Muscle of back (tissue), 3 donors: ENCODE measurements at regions not wholly inside any gene's neighbourhood (a gene's known extent, or its start where the extent isn't known, plus 50 kb on each side); places are given as distances from the start of the nearest gene placed in this dataset.

Experiments used
- DNase-seq, 3 donors: peaks; one replicate each; pipeline versions ENCODE4 v3.0.0 to v3.0.0-alpha.2; 2013

DNA sequence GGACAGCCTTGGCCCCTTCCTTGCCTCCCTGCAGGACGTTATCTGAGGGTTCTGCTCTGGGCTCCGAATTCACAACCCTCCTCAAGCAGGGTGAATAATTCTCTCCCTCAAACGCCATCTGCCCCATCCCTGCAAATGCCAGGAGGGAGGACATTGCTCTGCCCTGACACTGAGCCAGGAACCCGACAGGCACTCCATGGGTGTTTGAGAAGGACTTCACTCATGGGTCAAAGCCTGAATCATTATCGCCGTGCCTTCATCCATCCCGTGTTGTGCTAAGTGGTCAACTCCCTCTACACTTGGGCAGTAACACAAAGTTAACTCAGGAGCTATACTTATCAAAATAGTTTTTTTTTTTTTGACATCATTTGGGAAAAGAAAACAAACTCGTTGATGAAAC, 261.8 kb upstream of the IGF1R start:
- DNase-seq: peak in 1 of 3 donors; percentile 37

DNA sequence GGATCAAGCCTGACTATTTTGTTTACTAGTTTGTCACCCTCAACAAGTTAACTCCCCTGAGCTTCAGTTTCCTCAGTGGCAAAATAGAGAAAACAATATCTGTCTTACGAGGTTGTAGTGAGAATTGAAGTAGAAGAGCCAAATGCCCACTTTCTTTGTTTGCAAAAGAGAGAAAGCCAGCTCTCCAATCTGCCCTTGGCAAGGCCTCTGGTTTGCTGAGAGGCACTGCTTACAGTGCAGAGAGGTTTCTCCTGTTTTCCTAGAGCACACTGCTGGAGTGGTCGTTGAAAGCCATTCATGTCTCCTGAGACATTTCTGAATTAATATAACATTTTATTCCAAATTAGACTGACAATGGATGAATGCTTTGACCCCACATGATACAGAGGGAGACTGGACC, 260.5 kb upstream of the IGF1R start:
- peak in 1 of 3 donors; percentile 21 for DNase-seq

DNA sequence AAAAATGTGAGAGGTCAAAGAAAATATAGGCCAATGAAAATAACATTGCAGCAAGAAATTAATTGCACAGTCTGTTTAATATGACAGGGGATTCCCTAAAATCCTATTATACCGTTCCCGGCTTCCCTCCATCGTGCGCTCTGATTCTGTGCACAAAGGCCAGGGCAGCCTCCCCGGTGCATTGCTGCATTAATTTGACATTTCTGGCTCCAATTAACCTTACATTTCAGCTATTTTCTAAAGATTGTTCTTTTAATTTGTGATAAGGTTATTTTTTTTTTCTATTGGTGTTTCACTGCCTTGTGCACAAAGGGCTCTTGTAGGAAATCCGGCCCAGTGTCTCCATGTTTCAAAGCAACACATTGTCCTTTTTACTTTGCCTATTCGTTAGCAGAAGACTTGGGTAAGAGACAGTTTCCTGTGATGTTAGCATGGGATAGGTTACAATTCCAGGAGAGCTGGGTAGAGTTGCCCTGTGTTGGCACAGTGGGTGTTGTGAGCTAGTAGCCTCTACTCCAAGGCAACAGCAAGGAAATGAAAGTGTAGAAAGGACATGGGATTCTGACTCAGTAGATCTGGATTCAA, 257.3 kb upstream of the IGF1R start:
- DNase-seq: no peak

DNA sequence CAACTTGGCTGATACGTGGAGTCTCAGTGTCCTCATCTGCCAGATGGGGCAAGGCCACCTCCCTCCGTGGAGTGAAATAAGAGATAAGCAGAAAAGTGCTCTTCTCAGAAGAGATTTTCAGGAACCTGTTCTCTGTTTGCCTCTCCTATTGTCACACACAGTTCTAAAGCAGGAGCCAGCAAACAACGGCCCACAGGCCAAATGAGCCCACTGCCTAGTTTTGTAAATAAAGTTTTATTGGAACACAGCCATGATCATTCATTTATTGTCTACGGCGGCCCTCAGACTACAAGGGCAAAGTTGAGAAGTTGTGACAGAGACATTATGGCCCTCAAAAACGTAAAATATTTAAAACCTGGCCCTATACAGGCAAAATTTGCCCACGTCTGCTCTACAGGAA, 256.8 kb upstream of the IGF1R start:
- DNase-seq: no peak

DNA sequence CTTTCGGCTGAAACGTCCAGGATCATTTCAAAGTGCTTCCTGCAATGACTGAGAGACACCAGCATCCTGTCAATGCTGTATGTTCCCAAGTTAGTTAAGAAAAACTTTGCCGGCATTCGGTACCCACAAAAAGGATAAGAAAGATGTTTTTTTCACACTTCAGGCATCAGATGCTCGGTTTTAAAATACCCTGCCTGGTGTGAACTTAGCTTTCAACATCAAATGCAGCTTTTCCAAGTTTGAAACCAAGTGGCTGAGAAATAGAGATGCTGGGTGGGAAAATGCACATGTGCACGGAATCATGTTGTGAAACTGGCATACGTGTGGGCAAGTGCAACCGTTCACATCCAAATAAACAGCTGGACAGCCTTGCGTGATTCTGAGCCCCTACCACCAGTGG, 254.9 kb upstream of the IGF1R start:
- no peak for DNase-seq

DNA sequence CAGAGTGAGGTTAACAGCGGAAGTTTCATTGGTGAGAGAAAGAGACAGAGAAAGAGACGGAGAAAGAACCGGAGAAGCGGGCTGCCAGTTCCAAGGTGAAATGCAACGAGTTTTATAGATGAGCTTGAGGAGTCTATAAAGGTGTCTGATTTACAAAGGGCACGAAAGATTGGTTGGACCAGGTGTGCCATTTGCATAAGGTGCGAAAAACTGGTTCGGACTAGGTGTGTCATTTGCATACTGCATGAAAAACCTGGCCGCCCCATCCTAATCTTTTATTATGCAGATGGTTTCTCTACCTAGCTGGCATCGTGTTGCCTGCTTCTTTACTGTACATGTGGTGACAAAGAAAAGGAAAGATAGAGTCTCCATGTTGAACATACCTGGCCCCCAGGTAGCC, 253.8 kb upstream of the IGF1R start:
- no peak for DNase-seq

DNA sequence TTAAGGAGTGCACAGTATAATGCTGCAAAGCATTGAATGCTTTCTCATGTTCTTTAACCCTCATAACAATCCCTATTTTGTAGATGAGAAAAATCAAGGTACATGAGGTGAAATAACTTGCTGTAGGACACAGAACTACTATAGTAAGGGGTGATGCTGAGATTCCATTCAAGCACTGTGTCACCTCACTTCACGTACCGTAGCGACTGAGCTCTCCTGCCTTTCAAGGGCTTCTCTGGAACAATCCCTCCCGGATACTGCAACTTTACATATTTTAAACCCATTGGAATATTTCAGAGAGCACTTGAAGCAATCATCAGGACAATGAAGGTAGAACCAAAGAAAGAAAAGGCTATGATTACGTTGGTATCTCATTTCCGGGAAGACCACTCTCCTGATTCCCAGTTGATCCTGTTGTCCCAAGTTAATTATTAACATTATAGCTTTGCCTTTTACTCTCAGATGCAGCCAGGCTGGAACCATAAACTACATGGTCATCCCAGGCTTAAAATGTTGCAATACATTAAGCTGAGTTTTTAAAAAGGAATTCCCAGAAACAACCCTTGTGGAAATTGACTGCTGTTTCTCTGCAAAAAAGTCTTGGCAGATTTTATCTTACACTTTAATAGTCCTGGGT, 252.2 kb upstream of the IGF1R start:
- DNase-seq: no peak

DNA sequence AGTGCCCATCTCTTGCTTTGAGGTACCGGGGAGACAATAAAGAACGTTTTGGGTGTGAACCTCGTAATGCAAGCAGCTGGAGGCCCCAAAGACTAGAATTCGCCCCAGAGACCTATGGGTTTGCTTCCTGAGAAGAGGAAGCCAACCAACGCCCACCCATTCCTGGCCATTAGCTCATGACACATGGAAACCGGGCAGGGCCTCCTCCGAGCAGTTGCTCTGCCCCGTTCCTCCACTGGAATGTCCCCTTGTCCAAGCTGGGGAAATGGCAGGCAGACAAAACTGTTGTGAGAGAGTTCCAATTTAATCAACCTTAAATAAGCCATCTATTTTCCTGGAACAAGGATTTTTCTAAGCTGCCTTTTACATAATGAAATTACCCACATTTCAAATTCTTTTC, 250.9 kb upstream of the IGF1R start:
- no peak for DNase-seq

DNA sequence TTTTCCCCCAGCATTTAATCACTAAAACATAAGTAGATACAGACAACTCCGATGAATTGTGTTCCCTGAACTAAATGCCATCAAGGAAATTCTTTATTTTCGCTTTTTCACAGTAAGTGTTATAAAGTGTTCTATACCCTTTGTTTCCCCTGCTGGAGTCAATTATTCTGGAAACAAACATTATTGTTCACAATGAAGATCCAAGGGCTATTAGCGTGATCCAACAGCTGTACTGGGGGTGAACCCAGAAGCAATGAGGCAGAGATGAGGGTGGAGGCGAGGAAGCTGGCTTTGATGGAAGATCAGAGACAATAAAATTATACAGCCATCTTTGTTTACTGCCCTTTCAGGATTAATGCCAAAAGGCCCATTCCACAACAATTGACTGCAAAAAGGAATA, 250.3 kb upstream of the IGF1R start:
- no peak for DNase-seq

DNA sequence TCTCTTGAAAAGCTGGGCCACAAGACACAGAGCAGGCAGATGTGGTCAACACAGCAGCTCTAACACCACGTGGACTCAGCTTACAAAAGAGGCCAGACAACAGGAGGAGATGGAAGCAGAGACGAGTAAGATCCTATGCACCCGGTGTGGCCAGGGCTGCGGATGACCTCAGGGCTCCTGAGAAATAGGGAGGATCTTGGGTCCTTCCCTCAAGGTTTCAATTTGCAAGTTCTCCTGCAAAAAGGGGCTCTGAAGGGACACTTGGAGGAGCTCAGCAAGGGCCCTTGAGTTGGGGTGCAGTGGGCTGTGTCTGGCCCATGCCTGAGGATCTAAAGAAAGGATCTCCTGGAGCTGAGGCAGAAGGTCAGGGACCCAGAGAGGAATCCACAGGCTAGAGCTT, 249.5 kb upstream of the IGF1R start:
- no peak for DNase-seq

DNA sequence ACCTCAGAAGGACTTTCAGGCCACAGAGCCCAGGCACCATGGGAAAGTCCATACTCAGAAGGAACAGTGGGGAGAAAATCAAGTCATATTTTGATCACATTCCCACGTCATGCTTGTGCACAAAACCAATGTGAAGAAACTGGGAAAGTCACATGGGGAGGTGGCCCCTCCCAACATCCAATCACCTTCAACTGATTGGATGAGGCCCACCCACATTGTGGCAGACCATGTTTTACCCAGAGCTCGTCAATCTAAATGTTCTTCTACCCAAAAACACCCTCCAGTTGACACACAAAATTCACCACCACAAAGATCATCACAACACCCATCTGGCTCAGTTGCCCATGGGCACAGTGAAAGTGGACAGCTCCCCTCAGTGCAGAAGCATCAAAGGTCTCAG, 248.2 kb upstream of the IGF1R start:
- DNase-seq: no peak

DNA sequence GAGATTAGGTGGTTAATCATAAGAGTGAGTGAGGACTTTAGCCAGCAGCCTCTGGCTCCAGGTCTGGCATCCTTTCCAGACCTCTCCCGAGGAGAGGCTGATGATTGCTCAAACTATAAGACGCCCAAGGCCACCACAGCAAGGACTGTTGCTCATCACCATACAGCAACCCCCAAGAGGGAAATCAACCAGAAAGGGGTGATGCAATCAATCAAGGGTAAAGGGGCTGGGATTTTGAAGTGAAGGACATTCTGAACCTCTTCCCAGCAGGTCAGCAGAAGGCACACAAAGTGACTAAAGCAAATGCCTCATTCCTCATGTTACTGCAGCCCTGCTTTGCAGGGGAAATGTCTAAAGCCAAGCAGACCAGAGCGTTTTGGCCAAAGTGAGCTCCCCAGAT, 247.3 kb upstream of the IGF1R start:
- DNase-seq: no peak

DNA sequence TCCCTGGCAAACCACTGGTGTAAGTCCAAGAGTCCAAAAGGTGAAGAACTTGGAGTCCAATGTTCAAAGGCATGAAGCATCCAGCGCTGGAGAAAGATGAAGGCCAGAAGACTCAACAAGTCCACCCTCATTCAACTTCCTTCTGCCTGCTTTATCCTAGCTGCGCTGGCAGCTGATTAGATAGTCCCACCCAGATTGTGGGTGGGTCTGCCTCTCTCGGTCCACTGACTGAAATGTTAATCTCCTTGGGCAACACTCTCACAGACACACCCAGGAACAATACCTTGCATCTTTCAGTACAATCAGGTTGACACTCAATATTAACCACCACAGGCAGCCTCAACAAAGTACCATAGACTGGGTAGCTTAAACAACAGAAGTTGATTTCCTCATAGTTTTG, 245.9 kb upstream of the IGF1R start:
- no peak for DNase-seq

DNA sequence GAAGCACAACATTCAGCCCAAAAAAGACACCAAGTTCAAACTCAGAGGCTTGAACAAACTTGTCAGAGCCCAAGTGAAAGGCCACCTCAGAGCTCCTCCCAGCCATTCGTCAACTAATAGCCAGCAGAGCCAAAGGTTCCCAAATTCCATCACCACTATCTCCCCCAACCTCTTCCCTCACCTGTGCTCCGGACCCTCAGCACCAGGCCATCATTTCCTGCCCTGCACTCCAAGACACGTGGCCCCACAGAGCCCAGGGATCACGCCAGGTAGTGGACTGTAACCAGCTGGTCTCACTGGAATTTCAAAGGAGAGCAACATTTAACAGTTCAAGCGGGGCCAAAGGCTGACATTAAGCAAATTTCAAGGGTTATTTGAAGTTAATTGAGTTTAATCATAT, 245.2 kb upstream of the IGF1R start:
- DNase-seq: no peak

DNA sequence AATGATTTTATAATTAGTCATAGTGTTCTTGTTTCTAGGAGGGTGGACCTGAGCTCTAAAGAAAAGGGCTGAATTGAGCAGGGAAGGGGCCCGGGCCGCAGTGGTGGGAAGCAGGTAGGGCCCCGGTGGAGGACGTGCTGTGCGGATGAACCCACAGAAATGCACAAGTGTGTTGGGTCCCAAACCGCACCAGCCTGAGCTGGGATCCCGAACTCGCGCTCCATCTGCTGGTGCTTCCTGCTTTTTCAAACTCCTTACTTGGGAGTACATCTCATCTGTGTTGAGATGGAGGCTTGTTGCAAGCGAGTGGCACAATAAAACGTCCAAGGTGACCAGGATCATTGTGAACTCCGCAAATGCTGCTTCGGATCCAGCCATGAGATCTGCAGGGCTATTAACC, 244.8 kb upstream of the IGF1R start:
- DNase-seq: no peak

DNA sequence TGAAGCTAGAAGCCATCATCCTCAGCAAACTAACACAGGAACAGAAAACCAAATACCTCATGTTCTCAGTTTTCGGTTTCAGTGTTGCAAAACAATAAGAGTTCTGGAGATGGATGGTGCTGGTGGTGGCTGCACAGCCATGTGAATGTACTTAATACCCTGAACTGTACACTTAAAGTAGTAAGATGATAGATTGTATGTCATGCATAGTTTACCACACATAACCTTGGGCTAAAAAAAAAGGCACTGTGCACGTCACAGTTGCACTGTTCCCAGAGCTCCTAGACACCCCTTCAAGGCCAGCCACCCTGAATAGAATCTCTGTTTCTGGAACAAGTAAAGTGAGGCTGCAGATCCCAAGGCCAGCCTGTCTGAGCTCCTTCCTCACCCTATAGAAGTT, 243.3 kb upstream of the IGF1R start:
- DNase-seq: no peak

DNA sequence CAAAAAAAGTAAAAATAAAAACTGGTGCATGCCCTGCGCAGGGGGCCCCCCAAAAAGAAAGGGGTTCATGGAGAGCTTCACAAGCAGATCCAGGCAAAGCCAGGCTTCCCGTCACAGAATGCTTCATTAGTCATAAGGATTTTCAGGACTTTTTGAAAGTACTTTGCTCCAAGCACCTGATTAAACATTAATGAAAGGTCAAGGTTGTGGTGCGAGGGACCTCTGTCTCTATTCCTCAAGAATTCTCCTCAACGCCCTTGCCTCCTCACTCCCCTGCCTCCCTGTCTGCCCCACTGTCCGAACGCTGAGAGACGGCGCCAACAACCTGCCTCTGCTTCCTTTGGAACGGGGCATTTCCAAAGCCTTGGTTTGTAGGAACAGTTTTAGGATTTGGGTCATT, 240.1 kb upstream of the IGF1R start:
- DNase-seq: no peak

DNA sequence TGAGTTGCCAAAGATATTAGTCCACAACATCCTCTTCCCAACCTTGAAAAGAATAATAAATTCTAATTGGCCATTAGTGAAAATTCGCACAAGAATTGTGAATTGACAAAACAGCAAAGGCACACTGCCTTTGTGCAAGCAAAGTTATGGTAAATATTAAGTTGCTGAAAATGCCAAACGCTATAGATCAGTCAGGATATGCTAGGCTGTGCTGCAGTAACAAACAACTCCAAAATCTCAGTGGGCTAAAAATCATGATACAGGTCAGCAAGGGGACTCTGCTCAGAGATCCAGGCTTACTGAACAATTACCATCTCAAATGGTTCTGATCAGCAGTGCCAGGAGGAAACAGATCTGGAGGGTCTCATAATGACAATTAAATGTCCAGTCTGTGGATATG, 238.0 kb upstream of the IGF1R start:
- no peak for DNase-seq

DNA sequence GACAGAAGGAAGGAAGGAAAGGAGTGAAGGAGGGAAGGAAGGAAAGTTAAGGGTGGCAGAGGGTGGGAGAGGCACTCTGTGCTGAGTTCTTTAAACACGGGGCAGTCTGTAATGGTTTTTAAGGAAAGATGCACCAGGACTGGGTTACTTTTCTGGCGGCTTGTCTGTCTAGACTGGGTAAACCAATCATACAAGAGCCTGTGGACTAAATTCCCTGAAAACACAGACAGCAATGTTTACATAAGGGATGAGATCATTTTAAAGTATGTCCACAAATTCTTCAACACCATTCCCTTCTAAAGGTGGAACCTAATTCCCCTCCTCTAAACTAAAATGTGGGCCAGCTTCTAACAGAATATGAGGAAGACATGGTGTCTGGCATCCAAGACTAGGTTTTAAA, 235.5 kb upstream of the IGF1R start:
- no peak for DNase-seq

DNA sequence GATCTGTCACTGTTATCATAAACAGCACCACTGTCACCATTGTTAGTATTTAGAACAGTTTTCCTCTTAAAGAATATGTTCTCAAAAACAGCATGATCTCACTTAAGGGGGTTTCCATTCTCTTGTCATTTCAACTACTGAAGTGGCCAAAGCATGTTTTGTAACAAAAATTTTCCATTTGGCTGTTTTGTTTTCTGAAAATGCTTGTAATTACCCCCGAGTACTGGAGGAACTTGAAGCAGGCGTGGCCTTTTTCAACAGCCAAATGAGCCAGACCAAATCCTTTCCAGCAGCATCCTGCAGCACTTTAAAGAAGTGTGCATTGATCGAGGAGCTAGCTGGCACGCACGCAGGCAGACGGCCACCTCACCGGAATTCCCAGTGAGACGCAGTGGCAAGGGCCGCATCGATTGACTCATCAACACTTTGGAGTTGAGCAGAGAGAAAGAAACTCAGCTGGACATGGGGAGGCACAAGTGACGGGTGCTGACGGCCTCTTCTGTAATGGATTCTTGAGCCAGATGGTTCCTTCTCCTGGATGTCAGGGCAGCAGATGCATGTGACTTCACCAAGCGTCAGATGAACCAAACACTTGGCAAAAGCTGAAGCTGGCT, 234.3 kb upstream of the IGF1R start:
- peak; percentile 38 to 59 (median 52) for DNase-seq

DNA sequence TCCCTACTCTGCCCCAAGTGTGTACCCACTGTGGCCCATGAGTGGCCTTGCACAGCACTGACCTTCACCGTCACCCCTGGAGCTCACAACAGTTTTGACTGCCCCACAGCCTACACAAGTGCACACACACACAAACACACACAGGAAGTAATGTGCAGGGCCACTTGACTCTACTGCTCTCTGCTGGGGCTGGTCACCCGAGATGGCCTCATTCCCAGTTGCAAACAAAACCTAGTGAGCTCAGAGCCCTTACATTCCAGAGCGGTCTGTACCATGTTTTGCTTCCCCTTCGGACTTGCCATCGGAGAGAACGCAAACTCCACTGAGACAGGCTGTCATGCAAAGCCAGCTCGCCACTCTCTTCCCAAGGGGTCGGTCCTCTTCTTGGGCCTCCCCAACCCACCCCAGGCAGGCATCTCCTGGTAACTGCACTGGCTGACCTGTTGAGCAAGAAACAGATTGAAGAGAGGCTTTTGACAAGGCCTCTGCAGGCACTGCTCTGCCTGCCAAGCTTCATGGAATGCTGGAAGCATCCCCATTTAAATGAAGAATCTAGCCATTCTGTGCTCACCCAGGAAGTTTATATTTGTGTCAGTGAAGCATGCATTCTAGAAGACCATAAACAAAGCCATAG, 232.0 kb upstream of the IGF1R start:
- no peak for DNase-seq

DNA sequence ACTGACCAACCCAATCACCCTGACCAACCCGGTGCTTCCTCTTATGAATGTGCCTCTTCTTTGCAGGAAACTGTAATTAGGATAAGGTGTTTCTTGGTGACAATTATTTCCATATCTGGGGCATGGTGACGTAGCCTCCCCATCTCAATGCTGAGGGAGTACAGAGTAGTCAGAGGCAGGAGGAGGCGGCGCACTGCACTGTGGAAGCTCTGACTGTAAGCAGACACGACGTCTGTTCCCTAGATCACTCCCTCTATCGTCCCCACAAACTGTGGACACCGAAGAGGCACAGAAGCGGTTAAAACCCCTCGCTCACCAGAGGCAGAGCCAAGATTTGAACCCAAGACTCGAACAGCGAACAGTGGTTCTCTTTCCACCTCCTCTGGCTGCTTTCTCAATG, 231.0 kb upstream of the IGF1R start:
- DNase-seq: no peak

DNA sequence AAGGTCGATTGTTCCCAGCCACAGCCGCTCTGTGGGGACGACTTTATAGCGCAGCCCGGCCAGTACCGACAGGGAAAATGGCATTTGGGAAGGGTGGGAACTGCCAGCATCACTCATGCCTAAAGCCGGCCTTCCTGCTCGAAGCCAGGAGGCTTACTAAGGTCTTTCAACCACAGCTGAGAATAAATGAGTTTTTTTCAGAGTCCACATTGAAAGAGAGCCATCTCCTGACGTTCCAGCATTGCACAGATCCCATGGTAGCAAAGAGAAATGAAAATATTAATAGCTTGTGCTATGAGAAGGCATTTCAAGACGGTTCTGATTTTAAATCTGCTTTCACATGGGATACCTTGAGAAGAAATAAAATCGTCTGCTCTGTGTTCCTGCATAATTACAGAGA, 230.2 kb upstream of the IGF1R start:
- peak in 2 of 3 donors; percentile 44 to 60 for DNase-seq
